SK-N-SH treated with all-trans-retinoic acid at 6 μM for 48 hours (cell line): ENCODE measurements at regions not wholly inside any gene's neighbourhood (a gene's known extent, or its start where the extent isn't known, plus 50 kb on each side); places are given as distances from the start of the nearest gene placed in this dataset.

Experiments used
- ARNTL ChIP-seq: fragments of 450-650 bp; formaldehyde crosslinking; IDR thresholded peaks from 2 replicates; pipeline ENCODE4 v1.5.0; 2020; ENCODE audit warnings: low read depth, mild to moderate bottlenecking, moderate library complexity, borderline replicate concordance
- BACH2 ChIP-seq: fragments of 250-450 bp; sonication (Bioruptor Pico); IDR thresholded peaks from 2 replicates; pipeline ENCODE4 v1.9.0; 2021; ENCODE audit warnings: mild to moderate bottlenecking, borderline replicate concordance
- CSDC2 ChIP-seq: fragments of 250-450 bp; sonication (Bioruptor Pico); IDR thresholded peaks from 2 replicates; pipeline ENCODE4 v1.5.0; 2020; ENCODE audit warnings: mild to moderate bottlenecking, moderate library complexity
- CSRNP3 ChIP-seq: fragments of 250-450 bp; sonication (Bioruptor Pico); IDR thresholded peaks from 2 replicates; pipeline ENCODE4 v1.5.1; 2021; ENCODE audit warnings: mild to moderate bottlenecking, moderate library complexity
- GLIS3 ChIP-seq: fragments of 250-450 bp; sonication (Bioruptor Pico); IDR thresholded peaks from 2 replicates; pipeline ENCODE4 v1.5.0; 2020; ENCODE audit warnings: mild to moderate bottlenecking, moderate library complexity
- ISL1 ChIP-seq: fragments of 250-450 bp; sonication (Bioruptor Pico); IDR thresholded peaks from 2 replicates; pipeline ENCODE4 v2.1.2; 2022; ENCODE audit warnings: mild to moderate bottlenecking, moderate library complexity
- PATZ1 ChIP-seq: fragments of 250-450 bp; sonication (Bioruptor Pico); IDR thresholded peaks from 2 replicates; pipeline ENCODE4 v1.8.0; 2020; ENCODE audit warnings: mild to moderate bottlenecking, moderate library complexity, borderline replicate concordance
- PPARA ChIP-seq: fragments of 250-450 bp; sonication (Bioruptor Pico); IDR thresholded peaks from 2 replicates; pipeline ENCODE4 v1.5.0; 2020; ENCODE audit warnings: mild to moderate bottlenecking, borderline replicate concordance
- TOX ChIP-seq: fragments of 250-450 bp; sonication (Bioruptor Pico); IDR thresholded peaks from 2 replicates; pipeline ENCODE4 v1.8.0; 2021; ENCODE audit warnings: mild to moderate bottlenecking, moderate library complexity, borderline replicate concordance
- TSHZ2 ChIP-seq: fragments of 250-450 bp; sonication (Bioruptor Pico); IDR thresholded peaks from 2 replicates; pipeline ENCODE4 v1.5.0; 2020; ENCODE audit warnings: mild to moderate bottlenecking, moderate library complexity
- ZFP3 ChIP-seq: fragments of 250-450 bp; sonication (Bioruptor Pico); IDR thresholded peaks from 2 replicates; pipeline ENCODE4 v1.5.0; 2020; ENCODE audit warnings: mild to moderate bottlenecking, moderate library complexity
- ZFP30 ChIP-seq: fragments of 450-650 bp; formaldehyde crosslinking; IDR thresholded peaks from 2 replicates; pipeline ENCODE4 v1.5.0; 2022; ENCODE audit warnings: mild to moderate bottlenecking, moderate library complexity
- ZNF565 ChIP-seq: fragments of 450-650 bp; formaldehyde crosslinking; conservative IDR thresholded peaks from 2 replicates; pipeline ENCODE4 v1.5.0; 2020; ENCODE audit warnings: low read depth, mild to moderate bottlenecking, moderate library complexity
- TF ChIP-seq, protein P1 (sequence below): fragments of 250-450 bp; sonication (Bioruptor Pico); IDR thresholded peaks from 2 replicates; pipeline ENCODE4 v1.5.1; 2020; ENCODE audit warnings: low read depth, mild to moderate bottlenecking, moderate library complexity

GRCh38 chr12:98456041-98456440 lies 59.3 kb upstream of the TMPO start:
- TF ChIP-seq CSDC2 (CRISPR knock-in tag) (no peak), CSRNP3 (CRISPR knock-in tag) (no peak), ZNF565 (no peak), PATZ1 (CRISPR knock-in tag) (no peak), ISL1 (CRISPR knock-in tag) (no peak), TOX (CRISPR knock-in tag) (no peak), BACH2 (CRISPR knock-in tag) (no peak), ARNTL (CRISPR knock-in tag) (no peak), TSHZ2 (CRISPR knock-in tag) (no peak), ZFP30 (CRISPR knock-in tag) (no peak), ZFP3 (CRISPR knock-in tag) (no peak), GLIS3 (no peak), PPARA (CRISPR knock-in tag) (no peak)
- TF ChIP-seq, protein P1, sequence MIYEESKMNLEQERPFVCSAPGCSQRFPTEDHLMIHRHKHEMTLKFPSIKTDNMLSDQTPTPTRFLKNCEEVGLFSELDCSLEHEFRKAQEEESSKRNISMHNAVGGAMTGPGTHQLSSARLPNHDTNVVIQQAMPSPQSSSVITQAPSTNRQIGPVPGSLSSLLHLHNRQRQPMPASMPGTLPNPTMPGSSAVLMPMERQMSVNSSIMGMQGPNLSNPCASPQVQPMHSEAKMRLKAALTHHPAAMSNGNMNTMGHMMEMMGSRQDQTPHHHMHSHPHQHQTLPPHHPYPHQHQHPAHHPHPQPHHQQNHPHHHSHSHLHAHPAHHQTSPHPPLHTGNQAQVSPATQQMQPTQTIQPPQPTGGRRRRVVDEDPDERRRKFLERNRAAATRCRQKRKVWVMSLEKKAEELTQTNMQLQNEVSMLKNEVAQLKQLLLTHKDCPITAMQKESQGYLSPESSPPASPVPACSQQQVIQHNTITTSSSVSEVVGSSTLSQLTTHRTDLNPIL (CRISPR knock-in tag): no peak
